Muscle of leg (tissue), 3 donors: ENCODE measurements at regions not wholly inside any gene's neighbourhood (a gene's known extent, or its start where the extent isn't known, plus 50 kb on each side); places are given as distances from the start of the nearest gene placed in this dataset.

Source experiments
- DNase-seq: peaks from one replicate; pipeline ENCODE4 v3.0.0; 2013
- H3K27ac ChIP-seq: one replicate; pipeline ENCODE4 v1.5.1; 2013; ENCODE audit warnings: mild to moderate bottlenecking, low read length, control low read depth
- H3K27me3 ChIP-seq: one replicate; pipeline ENCODE4 v1.6.1; 2013; ENCODE audit warnings: low read length; ENCODE audit not compliant: control insufficient read depth, insufficient read depth
- H3K36me3 ChIP-seq: one replicate; pipeline ENCODE4 v1.6.1; 2013; ENCODE audit warnings: low read length; ENCODE audit not compliant: control insufficient read depth, insufficient read depth
- H3K4me1 ChIP-seq: one replicate; pipeline ENCODE4 v1.6.1; 2013; ENCODE audit warnings: low read length; ENCODE audit not compliant: control insufficient read depth, insufficient read depth
- H3K4me3 ChIP-seq: one replicate; pipeline ENCODE4 v1.5.1; 2013; ENCODE audit warnings: low read length, control low read depth
- H3K9me3 ChIP-seq: replicated peaks from 2 replicates; pipeline ENCODE4 v1.6.1; 2013; ENCODE audit warnings: low read depth, low read length; ENCODE audit not compliant: control insufficient read depth
- WGBS: methylation state at CpG from one replicate; pipeline ENCODE4 v1.1.5; 2013; ENCODE audit warnings: missing lambda C conversion rate; ENCODE audit not compliant: insufficient coverage; 5-methylcytosine and 5-hydroxymethylcytosine counted together

DNA sequence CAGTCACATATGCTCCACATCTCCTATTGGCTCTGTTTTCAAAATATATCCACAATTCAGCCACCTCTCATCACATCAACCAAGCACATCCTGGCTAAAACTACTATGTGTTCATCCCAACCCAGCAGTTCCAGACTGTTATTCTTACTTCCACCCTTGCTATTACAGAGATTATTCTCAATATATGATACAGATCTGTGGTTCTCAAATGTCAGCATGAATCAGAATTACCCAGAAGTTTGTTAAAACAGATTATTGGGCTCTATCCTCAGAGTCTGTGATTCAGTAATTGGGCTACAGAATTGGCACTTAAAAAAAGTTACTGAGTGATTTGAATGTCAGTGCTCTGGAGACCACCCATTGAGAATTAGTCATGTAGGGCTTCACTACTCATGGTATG is 78.8 kb upstream of the IZUMO3 start:
- no peaks in the 10 kb centered on the region for H3K36me3 ChIP-seq
- no peaks in the 10 kb centered on the region for H3K9me3 ChIP-seq
- no peak for DNase-seq
- no peaks in the 10 kb centered on the region for H3K4me1 ChIP-seq
- no peak overlapping the region for H3K4me3 ChIP-seq
- no peak overlapping the region for H3K27ac ChIP-seq
- no peaks in the 10 kb centered on the region for H3K27me3 ChIP-seq

DNA sequence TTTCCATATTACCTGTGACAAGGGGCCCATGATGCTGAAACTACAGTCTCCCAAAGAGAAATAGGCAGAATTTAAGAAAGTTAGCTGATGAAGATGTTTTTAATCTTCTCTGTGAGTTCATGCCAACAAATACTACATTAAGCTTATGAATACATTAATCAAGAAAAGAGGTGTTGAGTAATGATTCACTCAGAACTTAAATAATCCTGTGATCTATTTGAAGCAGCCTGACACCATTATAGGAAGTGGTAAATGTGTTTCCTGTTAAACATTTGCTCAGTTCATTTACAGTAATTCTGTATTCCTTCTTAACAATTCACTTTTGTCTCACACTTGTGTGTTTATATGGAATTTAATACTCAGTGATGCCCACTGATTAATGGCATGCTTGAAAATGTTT is 75.0 kb upstream of the IZUMO3 start:
- Histone ChIP-seq H3K9me3 (no peaks in the 10 kb centered on the region), H3K4me1 (no peaks in the 10 kb centered on the region), H3K27ac (no peak overlapping the region), H3K4me3 (no peak overlapping the region), H3K36me3 (no peaks in the 10 kb centered on the region), H3K27me3 (no peaks in the 10 kb centered on the region)
- no peak for DNase-seq

DNA sequence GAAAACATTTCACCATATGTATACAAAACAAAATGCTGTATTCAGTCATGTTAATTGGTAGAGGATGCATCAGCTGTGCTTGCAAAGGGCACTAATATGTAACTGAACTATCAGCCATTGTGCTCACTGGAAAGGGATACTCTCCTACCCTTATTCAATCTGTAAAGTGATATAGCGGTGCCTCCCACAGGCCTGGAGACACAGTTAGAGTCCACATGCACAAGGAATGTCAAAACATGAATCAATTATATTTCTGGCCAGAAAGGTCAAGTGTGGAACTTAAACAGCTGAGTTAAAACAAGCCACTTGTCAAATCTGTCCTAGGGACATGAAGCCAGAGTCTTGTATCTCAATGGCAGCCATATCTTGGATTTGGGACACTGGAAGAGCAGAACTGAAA is 71.2 kb upstream of the IZUMO3 start:
- Histone ChIP-seq H3K36me3 (no peaks in the 10 kb centered on the region), H3K4me1 (no peaks in the 10 kb centered on the region), H3K27ac (no peak overlapping the region), H3K27me3 (no peaks in the 10 kb centered on the region), H3K9me3 (no peaks in the 10 kb centered on the region), H3K4me3 (no peak overlapping the region)
- WGBS: no CpG with 5 or more reads among the region's 1 CpG
- no peak for DNase-seq

DNA sequence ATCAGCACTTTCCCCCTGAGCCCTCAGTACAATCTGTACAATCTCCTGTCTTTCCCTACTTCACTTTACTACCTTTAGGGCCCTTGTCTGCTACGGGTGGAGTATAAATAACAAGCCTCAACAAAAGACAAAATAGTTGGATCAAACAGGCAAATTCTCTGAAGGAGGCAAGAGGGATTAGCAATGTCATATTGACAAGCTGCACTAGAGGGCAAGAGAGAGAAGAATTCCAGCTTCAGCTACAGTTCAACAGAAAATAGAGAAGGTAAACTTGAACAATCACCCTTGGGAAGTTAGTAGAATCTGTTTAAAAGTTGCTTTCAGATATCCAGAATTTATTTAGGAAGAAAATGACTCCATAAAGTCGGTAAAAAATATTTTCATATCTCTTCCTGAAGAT is 68.4 kb upstream of the IZUMO3 start:
- Histone ChIP-seq H3K27me3 (no peaks in the 10 kb centered on the region), H3K4me3 (no peak overlapping the region), H3K36me3 (no peaks in the 10 kb centered on the region), H3K9me3 (no peaks in the 10 kb centered on the region), H3K4me1 (no peaks in the 10 kb centered on the region), H3K27ac (no peak overlapping the region)
- DNase-seq: peak; percentile 5
- WGBS: no CpG with 5 or more reads among the region's 2 CpGs

- no peak overlapping the region for H3K4me3 ChIP-seq
- no peaks in the 10 kb centered on the region for H3K36me3 ChIP-seq
- no peaks in the 10 kb centered on the region for H3K4me1 ChIP-seq
- H3K9me3 ChIP-seq: no peaks in the 10 kb centered on the region
- WGBS: 65% methylated on average over 2 of the region's 5 CpGs
- DNase-seq: no peak
- no peak overlapping the region for H3K27ac ChIP-seq
- H3K27me3 ChIP-seq: no peaks in the 10 kb centered on the region
Measured at GRCh38 chr9:24608599-24608998, 62.9 kb upstream of the IZUMO3 start.

DNA sequence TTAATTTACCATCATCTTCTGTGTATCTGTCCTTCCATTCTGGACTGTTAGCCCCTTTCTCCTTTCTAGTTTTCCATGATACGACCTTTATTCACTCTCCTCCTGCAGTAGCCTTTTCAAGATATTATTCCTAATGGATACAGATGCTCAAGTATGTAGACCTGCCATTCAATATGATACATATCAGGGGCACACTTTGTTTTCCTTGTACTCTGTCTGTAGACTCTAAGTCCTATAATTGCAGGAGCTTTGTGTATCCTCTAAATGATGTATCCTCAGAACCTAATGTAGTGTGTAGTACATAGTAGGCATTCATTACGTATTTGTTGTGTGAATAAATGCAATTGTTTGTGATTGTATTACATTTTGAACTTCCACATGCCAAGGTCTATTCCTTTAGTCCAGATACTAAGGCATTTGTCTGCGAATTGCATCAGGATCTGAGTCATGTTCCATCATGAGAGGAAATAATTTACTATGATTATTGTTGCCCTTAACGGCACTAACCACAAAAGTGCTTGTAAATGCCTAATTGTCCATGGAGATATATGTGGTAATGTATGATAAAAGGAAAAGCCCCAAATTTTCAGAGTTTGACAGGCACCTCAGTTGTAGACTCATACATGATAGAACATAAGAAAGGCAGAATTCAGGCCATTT is 57.1 kb upstream of the IZUMO3 start:
- no peak overlapping the region for H3K27ac ChIP-seq
- no peaks in the 10 kb centered on the region for H3K27me3 ChIP-seq
- no peaks in the 10 kb centered on the region for H3K36me3 ChIP-seq
- no CpG with 5 or more reads among the region's 4 CpGs for WGBS
- no peaks in the 10 kb centered on the region for H3K4me1 ChIP-seq
- no peak overlapping the region for H3K4me3 ChIP-seq
- no peaks in the 10 kb centered on the region for H3K9me3 ChIP-seq
- no peak for DNase-seq
